ENCODE measurements at regions not wholly inside any gene's neighbourhood (a gene's known extent, or its start where the extent isn't known, plus 50 kb on each side); places are given as distances from the start of the nearest gene placed in this dataset.

DNA sequence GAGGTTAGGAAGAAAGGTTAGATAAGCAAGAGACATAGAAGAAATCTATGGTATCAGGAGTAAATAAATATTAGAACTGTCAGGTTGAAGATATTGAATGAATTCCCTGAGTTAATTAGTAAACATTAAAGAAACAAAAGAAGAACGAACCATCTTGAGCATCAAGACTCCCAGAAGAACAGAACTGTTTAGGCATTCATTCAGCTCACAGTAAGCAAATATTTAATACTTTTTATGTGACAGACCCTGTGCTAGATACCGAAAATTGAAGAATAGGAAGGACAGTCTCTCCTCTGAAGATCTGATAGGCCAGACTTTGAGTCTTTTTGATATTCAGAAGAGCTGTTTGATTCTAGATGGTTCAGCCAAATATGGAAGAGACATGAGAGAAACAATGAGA lies 731.5 kb downstream of the XPNPEP1 start:
- no peak for DNase-seq
- intact Hi-C loops (cut with DNase I; ENCODE audit: low total_unique reads), result no loop called here
- 69 to 71% methylated on average over 2 of the region's 2 CpGs for WGBS, 2 donors

DNA sequence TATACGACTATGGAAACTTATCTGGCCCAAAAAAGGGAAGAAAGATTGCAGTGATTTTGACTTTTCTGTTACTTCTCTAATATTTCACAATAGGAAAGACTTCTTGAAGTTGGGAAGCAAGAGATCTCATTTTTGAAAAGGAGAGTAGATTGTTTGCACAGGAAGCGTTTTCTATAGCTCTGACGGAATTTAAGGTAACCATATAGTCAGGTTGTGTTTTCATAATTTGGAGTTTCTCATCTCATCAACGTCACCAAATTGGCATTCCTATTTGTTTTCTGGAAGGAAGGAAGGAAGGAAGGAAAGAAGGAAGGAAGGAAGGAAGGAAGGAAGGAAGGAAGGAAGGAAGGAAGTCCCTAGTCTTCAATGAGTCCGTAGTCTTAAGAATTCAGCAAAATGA lies 732.0 kb downstream of the XPNPEP1 start:
- WGBS, 2 donors, result 83 to 89% methylated on average over 5 of the region's 5 CpGs

More for the DNA sequence above, 731.5 kb downstream of the XPNPEP1 start:
- Histone ChIP-seq H3K27me3 (no peaks in the 10 kb centered on the region), H3K27ac (no peak overlapping the region), H3K4me1 (no peaks in the 10 kb centered on the region), H3K36me3 (ENCODE audit: low read depth, missing control alignments) (no peaks in the 10 kb centered on the region), H3K4me3 (no peak overlapping the region), H3K9me3 (no peaks in the 10 kb centered on the region)
- TF ChIP-seq POLR2A (IDR thresholded peaks at IDR 0.05), result no peak
- TF ChIP-seq, protein P1, sequence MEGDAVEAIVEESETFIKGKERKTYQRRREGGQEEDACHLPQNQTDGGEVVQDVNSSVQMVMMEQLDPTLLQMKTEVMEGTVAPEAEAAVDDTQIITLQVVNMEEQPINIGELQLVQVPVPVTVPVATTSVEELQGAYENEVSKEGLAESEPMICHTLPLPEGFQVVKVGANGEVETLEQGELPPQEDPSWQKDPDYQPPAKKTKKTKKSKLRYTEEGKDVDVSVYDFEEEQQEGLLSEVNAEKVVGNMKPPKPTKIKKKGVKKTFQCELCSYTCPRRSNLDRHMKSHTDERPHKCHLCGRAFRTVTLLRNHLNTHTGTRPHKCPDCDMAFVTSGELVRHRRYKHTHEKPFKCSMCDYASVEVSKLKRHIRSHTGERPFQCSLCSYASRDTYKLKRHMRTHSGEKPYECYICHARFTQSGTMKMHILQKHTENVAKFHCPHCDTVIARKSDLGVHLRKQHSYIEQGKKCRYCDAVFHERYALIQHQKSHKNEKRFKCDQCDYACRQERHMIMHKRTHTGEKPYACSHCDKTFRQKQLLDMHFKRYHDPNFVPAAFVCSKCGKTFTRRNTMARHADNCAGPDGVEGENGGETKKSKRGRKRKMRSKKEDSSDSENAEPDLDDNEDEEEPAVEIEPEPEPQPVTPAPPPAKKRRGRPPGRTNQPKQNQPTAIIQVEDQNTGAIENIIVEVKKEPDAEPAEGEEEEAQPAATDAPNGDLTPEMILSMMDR (IDR thresholded peaks at IDR 0.05), result no peak

DNA sequence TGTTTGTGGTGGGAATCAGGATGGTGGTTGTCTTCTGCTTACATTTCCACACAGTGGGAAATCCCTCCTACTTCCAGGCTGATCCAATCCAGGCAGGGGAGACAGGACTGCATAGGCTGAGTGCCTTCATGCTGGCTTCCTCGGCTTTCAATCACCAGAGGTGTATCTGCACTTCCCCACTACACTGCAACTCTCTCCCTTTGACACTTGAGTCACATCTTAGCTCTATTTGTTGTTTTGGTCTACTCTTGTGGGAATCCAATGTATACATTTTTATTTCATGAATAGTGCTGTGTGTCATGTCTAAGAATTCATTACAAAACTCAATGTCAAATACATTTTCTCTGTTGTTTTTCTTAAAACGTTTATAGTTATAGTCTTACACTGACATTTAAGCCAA lies 735.6 kb downstream of the XPNPEP1 start:
- intact Hi-C loops (cut with DNase I; ENCODE audit: low total_unique reads), result no loop called here
- Histone ChIP-seq H3K27ac (no peak overlapping the region), H3K4me3 (no peak overlapping the region), H3K36me3 (ENCODE audit: low read depth, missing control alignments) (no peaks in the 10 kb centered on the region), H3K4me1 (no peaks in the 10 kb centered on the region), H3K27me3 (no peaks in the 10 kb centered on the region), H3K9me3 (no peaks in the 10 kb centered on the region)
- no peak for TF ChIP-seq POLR2A (IDR thresholded peaks at IDR 0.05)
- TF ChIP-seq, protein P1 (IDR thresholded peaks at IDR 0.05), result no peak
- no peak for DNase-seq
- WGBS, 2 donors, result 18 to 20% methylated on average over 2 of the region's 2 CpGs

More for the DNA sequence above, 732.0 kb downstream of the XPNPEP1 start:
- H3K27me3 ChIP-seq, result no peaks in the 10 kb centered on the region
- TF ChIP-seq, protein P1 (IDR thresholded peaks at IDR 0.05), result no peak
- TF ChIP-seq POLR2A (IDR thresholded peaks at IDR 0.05), result no peak
- DNase-seq, result no peak
- H3K27ac ChIP-seq, result no peak overlapping the region
- no peaks in the 10 kb centered on the region for H3K9me3 ChIP-seq
- intact Hi-C loops (cut with DNase I; ENCODE audit: low total_unique reads), result no loop called here
- no peak overlapping the region for H3K4me3 ChIP-seq
- H3K4me1 ChIP-seq, result no peaks in the 10 kb centered on the region
- H3K36me3 ChIP-seq (ENCODE audit: low read depth, missing control alignments), result no peaks in the 10 kb centered on the region

DNA sequence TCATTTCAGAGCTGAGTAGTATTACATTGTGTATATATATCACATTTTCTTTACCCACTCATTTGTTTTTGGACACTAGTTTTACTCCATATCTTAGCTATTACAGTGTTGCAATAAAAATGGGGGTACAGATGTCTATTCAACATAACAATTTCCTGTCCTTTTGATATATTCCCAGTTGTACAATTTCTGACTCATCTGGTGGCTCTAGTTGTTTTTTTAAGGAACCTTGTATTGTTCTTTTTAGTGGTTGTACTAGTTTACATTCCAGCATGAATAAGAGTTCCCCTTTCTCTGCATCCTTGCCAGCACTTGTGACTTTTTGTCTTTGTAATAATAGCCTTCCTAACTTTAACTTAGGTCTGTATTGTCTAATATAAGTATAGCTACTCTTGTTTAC lies 739.9 kb downstream of the XPNPEP1 start:
- no peak overlapping the region for H3K27ac ChIP-seq
- no peaks in the 10 kb centered on the region for H3K36me3 ChIP-seq (ENCODE audit: low read depth, missing control alignments)
- H3K4me1 ChIP-seq, result no peaks in the 10 kb centered on the region
- no peak overlapping the region for H3K4me3 ChIP-seq
- no peak for TF ChIP-seq POLR2A (IDR thresholded peaks at IDR 0.05)
- no peak for DNase-seq
- no peaks in the 10 kb centered on the region for H3K9me3 ChIP-seq
- intact Hi-C loops (cut with DNase I; ENCODE audit: low total_unique reads), result no loop called here
- H3K27me3 ChIP-seq, result no peaks in the 10 kb centered on the region

DNA sequence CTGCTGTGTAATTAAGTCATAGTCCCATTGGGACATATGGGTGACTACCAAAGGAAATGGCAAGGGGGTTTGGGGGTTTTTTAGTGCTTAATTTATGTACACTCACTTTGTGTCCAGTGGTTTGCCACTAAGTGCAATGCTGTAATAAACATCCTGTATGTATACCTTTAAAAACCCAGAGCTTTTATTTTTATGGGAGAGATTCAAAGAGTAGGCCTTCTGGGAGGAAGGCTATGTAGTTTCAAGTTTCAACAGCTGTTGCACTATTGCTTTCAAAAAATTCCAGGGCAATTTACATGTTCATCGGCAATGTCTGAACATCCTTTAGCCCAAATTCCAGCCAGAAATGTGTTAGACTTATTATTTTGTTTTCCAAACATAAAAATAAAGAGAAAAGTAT lies 744.7 kb downstream of the XPNPEP1 start:
- Histone ChIP-seq H3K27ac (no peak overlapping the region), H3K4me3 (no peak overlapping the region), H3K36me3 (ENCODE audit: low read depth, missing control alignments) (no peaks in the 10 kb centered on the region), H3K27me3 (no peaks in the 10 kb centered on the region), H3K9me3 (no peaks in the 10 kb centered on the region), H3K4me1 (no peaks in the 10 kb centered on the region)
- WGBS, 2 donors, result 46 to 62% methylated on average over 1 of the region's 1 CpG
- TF ChIP-seq, protein P1 (IDR thresholded peaks at IDR 0.05), result no peak
- no peak for TF ChIP-seq POLR2A (IDR thresholded peaks at IDR 0.05)
- intact Hi-C loops (cut with DNase I; ENCODE audit: low total_unique reads), result no loop called here
- DNase-seq, result no peak

Measured in testis (tissue), 2 donors.